Fibroblast of upper back skin (primary cell): ENCODE measurements at regions not wholly inside any gene's neighbourhood (a gene's known extent, or its start where the extent isn't known, plus 50 kb on each side); places are given as distances from the start of the nearest gene placed in this dataset.
"Not testable (repeated sequence)": the region's sequence is repeated elsewhere in the genome, so short reads cannot be mapped to it uniquely, and the experiment has no call there.

Experiments used
- DNase-seq: peaks from one replicate; pipeline ENCODE4 v3.0.0-alpha.2; 2013

DNA sequence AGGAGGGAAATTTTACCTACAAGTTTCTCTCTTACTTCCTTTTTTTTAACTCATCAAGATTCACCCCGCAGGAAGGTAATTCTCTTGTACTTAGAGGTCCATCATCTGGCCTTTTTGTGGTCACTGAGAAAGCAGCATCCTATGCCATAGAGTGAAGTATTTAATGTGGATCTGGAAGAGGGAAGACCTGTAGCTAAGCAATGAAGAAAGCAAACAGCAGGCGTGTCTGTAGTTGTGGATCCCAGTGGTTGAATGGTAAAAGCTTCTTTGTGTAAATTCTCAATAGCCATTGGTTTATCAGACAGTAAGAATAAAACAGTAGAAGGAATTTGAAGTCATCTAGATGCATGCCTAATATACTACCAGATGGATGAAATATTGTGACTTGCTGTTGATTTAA is 196.4 kb downstream of the ANKRD7 start:
- DNase-seq, result no peak

DNA sequence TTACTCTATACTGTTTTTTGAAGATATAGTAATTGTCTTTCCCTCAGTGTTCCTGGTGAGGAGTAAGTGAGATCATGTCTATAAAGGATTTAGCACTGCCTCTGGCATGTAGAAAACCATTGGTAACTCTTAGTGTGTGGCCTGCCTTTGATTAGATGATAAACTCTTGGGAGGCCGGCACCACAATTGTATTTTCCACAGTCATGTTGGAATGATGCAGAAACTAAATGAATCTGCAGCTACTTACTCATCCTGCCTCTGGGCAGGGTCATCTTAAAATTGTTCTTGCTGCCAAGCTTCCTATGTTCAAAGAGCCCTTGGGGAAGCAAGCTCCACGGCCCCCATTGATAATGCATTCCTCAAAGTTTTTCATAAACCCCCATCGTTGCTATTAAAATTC is 204.6 kb downstream of the ANKRD7 start:
- DNase-seq, result no peak

DNA sequence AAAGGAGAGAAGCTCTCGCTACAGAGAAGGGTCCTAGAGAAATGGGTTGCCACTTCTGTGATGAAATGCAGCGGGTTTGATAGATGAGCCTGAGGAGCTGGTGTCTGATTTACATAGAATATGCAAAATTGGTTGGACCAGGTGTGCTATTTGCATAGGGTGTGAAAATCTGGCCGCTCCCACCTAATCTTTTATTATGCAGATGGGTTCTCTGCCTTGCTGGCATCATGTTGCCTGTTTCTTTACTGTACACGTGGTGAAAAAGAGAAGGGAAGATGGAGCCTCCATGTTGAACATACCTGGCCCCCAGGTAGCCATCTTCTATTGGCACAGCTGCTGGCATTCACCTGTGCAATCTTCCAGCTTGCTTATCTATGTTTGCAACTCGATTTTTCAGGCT is 212.2 kb downstream of the ANKRD7 start:
- DNase-seq, result no peak

DNA sequence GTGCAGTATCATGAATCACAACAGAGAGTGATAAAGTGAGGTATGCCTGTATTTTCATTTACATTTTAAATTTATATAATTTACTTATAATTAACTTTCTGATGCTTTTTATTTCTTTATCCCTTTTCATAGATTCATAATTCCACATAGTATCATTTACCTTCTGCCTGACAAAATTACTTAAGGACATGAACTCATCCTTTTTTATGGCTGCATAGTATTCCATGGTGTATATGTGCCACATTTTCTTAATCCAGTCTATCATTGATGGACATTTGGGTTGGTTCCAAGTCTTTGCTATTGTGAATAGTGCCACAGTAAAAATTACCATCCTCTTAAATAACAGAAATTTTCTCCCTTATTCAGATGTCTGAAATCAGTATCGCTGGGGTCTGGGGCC is 224.5 kb downstream of the ANKRD7 start:
- DNase-seq, result not testable (repeated sequence)

DNA sequence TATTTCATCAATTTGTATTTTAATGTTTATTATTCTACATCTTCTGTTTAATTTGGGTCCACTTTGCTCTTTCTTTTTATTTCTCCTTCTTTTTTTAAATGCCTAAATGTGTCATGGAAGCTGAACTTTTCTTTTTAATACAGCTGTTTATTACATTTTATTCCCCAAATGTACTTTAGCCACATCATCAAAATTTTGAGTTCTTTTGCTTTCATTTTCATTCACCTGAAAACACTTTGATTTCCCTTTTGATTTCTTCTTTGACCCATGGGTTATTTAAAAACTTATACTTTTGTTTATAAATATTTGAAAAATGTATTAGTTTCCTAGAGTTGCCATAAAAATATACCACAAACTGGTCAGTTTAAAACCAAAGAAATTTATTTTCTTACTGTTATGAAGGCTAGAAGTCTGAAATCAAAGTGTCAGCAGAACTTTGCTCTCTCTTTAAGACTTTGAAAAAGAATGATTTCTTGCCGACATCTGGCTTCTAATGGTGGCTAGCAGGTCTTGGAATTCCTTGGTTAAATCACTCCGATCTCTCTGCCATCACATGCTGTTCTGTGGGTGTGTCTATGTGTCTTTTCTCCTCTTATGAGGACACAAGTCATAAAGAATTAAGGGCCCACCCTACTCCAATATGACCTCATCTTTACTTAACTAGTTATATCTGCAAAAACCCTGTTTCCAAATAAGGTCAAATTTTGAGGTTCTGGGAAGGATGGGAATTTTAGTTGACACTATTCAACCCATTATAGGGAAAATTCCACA is 225.5 kb downstream of the ANKRD7 start:
- no peak for DNase-seq

DNA sequence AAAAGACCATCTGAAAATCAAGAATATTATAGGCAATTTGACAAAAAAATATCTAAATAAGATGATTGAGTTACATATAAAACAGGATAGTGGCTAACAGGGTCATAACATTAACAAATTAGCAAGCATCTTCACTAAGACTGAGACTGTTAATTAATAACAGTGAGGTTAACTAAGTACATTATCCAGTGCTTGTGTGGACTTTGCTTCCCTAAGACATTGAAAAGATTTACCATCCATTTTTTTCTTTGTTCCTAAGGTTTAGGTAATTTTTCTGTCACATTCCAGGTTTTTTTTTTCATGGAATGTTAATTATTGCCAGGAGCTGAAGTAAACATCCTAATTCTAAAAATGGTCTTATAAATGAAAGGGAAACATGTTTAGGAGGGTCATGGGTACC is 227.6 kb downstream of the ANKRD7 start:
- DNase-seq, result no peak

DNA sequence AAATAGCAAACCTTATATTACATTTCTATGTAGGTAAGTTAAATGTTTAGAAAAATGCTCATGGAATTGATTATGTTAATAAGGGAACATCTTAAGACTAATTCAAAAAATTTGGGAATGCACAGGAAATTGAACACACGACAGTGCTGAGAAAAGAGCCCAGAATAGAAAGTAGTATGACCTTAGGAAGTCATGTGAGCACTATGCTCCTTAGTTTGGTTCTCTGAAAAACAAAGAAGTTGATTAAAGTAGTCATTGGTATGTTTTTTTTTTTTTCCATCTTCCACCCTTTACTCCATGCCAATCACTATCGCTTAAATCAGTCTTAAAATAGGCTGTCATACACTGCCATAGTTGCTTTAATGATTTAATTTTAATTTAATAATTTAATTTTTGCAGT is 242.9 kb downstream of the ANKRD7 start:
- DNase-seq, result no peak

DNA sequence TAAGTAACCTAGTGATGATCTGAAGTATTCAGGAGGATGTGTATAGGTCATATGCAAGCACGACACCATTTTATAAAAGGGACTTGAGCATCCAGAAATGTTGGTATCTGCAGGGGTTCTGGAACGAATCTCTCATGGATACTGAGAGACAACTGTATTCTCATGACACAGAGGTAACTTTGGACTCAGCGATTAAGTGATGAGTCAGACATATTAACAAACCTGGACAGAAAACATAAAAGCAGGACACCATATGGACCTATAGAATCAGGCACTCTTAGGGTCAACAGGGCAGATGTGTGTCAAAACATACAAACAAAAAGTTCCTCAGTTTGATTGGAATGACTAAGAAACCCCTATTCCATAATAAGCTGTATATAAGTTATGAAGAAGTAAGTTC is 248.1 kb downstream of the ANKRD7 start:
- no peak for DNase-seq

DNA sequence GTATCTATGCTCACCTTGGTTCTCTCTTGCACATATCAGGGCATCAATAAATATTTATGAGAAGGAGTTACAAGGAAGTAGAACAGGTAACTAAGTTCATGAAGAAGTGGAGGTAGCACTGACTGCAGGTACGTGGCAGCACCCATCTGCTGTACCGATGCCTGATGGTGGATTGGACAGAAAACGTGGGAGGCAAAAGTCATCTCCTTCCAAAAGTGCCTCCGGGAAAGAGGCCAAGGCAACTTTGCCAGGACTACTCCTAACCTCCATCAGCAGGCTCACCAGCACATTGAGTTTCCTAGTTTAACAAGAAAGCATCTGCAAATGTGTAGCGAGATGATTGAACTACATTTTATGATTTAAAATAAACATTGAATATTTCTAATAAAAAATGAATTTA is 248.8 kb downstream of the ANKRD7 start:
- DNase-seq, result no peak

DNA sequence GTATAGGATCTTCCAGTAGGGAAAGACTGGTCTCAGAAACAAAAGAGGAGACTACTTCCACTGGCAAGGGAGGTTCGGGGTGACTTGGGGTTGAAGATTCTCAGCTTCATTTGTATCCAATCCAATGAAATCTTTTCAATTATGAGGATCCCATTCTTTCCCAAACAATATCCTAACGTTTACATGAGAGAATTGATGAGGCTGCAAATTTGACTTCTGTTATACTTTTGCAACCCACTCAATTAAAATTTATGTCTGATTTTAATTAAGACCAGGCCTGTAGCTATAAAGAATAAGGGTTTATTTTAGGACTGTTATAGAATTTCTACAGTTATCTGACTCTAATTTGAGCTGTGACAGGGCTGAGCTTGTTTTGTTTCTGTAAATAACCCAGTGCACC is 251.5 kb downstream of the ANKRD7 start:
- no peak for DNase-seq

DNA sequence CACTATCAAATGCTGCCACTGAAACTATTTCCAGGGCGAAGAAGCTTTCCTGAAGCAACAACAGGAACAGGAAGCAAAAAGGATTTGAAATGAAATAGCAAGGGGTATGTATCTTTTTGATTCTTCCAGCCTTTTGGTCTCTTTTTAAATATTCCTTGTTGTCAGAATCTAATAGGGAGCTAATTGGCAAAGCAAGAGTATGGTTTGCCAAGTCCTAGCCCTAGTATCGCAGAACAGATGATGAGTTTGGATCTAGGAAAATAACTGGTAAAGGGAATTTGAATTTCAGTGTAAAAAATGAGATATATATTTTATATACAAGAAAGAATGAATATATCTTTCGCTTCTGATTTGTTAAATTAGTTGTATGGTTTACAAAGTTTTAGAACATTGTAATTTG is 252.5 kb downstream of the ANKRD7 start:
- DNase-seq, result no peak

DNA sequence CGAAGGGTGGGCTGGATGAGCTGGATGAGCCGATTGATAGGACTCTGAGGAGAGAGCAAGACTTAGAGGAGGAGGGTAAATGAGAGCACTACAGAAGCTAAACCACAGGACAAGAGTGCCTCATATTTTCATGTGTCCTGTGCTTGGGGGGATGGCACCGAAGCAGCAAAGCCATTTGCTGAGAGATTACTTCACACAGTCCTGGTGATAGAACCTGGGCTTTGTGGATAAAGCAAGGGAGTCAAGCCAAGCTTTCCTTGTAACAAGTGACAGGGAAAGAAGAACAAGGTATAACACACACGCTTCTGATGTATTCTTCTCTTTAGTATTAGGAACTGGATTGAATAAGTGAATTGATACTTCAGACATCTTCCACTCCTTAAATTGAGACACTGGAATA is 253.7 kb downstream of the ANKRD7 start:
- no peak for DNase-seq

DNA sequence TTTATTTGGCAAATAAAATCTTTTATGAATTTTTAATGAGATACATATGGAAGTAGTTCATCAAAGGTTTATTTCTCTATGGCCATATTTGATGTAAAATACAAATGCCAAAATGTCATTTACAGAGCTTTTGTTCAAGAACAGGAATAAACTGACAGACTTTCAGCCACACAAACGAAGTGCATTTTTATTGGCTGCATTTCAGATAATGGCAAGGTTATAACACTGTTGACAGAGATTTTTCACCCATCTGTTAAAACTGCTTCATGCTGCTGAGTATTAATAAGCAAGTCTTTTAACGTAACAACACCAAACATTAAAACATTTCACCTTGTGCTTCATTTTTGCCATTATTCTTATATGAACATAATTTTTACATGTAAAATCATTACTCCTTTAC is 254.4 kb downstream of the ANKRD7 start:
- DNase-seq, result no peak

DNA sequence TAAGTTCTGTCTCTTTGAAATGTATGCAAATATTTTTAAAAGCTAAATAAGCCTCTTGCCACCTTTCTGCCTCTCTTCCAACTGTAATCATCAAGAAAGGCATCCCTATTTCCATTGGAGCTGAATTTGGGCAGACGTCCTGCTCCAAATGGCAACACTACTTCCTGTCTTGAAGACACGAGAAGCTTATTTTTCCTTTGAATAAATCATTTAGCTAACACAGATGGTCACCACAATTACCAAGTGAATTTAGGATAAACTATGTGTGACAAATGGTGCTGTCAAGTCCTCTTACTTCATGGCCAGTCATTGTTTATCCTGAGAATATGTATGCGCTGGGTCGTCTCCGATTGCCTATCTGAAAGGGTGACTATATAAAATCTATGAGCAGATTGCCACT is 268.0 kb downstream of the ANKRD7 start:
- no peak for DNase-seq

DNA sequence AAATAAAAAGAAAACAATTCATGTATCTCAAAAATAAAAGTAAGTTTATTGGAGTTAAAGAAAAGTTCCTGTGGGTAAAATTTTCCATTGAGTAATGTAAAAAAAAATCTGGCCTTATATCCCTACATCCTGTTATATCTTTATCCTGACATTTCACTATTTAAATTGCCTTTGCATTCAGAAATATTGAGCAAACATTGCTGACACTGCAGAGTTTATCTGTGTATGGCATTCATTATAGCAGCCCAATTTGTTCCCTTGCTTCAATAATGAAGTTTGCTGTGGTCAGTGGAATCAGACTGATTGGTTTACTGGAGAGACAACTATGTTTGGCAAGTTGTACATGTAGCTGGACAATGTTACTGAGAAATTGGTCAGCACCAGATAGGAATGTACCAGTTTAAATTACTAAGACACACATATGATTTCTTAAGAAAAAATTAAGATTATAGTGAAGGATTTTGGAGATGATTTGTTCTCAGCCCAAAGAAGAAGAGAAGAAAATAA is 271.7 kb downstream of the ANKRD7 start:
- DNase-seq, result no peak

DNA sequence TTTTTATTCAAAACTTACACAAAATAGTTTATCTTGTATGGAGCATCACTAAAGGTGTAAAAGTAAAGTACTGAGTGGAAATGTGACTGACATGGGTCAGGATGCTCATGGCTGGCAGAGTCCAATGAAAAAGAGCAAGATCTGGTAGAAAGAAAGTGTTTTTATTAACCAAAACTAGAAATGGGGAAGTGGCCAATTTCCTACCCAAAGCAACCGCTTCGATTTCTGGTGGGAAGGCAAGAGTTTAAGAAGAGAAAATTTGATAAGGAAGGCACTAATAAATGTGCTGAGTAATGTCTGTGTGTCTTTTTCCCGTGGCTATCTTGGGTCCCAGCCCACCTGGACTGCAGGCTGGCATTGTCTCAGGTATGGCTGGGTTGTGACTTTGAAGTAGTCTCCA is 277.7 kb downstream of the ANKRD7 start:
- DNase-seq, result no peak

DNA sequence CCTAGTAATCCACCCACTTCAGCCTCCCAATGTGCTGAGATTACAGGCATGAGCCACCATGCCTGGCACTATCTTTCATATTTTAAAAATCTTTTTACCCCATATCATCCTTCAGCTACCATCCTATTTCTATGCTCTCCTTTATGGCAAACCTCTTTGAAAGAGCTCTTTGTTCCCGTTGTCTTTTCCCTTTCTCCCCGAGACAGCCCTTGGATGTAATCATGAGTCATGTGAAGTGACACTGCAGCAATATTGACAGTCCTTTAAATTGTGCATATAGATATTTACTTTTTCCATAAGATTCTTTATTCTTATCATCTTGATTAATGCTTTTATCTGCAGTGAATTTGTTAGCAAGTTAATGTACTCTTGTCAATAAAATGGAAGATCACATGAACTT is 286.6 kb downstream of the ANKRD7 start:
- no peak for DNase-seq

DNA sequence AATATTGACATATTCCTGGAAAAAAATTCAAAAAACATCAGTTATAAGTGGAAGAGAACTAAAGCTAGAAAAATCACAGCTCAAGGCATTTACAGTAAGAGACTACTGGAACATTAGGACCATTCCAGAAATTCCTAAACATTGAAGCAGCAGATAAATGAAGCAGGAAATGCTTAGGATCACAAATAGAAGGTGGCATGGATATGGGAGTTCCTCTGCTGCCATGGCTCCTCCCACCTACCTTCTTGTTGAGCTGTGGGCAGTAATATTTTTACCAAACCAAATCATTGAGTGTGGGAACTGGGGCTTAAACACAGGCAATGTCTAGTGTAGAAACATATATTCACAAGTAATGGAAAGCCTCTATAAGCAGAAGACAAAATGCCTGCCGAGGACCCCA is 292.8 kb downstream of the ANKRD7 start:
- DNase-seq, result no peak

DNA sequence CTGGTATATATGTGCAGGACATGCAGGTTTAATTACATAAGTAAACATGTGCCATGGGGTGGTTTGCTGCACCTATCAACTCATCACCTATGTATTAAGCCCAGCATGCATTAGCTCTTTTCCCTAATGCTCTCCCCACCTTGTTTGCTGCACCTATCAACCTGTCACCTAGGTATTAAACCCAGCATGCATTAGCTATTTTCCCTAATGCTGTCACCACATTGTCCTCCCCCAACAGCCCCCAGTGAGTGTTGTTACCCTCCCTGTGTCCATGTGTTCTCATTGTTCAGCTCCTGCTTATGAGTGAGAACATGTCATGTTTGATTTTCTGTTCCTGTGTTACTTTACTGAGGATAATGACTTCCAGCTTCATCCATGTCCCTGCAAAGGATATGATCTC is 300.5 kb downstream of the ANKRD7 start:
- DNase-seq, result no peak

DNA sequence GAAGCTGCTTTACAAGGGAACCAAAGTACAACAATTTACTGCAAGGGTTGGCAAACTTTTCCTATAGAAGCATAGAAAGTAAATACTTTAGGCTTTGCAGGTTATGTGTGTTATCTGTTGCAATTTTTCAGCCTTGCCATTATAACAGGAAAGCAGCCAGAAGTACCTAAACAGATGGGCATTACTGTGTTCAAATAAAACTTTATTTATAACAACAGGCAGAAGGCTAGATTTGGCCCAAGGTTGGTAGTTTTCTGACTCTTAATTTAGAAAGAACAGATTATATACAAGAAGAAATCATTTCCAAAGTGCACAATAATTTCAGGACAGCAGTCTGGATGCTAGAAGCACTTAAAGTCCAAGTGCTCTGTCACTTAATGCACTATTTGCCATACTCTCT is 307.1 kb downstream of the ANKRD7 start:
- DNase-seq, result no peak

DNA sequence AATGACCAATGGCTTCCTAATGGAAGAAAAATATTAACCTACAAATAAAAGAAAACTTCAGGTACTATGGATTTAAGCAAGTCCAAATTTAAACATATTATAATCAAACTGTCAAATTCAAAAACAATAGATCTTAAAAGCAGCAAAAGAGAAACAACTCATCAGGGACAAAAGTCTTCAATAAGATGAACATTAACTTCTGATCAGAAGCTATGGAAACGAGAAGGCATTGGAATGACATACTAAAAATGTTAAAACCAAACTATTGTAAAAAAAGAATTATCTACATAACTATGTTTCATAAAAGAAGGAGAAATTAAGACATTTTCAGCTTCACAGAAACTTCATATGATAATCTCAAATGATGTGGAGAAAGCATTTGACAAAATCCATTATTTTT is 334.7 kb downstream of the ANKRD7 start:
- DNase-seq, result no peak

DNA sequence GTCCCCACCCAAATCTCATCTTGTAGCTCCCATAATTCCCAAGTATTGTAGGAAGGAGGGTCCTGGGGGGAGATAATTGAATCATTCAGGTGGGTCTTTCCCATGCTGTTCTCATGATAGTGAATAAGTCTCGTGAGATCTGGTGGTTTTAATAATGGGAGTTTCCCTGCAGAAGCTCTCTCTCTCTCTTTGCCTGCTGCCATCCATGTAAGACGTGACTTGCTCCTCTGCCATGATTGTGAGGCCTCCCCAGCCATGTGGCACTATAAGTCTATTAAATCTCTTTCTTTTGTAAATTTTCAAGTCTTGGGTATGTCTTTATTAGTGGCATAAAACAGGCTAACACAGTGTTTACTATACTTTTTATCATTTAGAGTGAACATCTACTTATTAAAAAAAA is 338.8 kb downstream of the ANKRD7 start:
- DNase-seq, result no peak

DNA sequence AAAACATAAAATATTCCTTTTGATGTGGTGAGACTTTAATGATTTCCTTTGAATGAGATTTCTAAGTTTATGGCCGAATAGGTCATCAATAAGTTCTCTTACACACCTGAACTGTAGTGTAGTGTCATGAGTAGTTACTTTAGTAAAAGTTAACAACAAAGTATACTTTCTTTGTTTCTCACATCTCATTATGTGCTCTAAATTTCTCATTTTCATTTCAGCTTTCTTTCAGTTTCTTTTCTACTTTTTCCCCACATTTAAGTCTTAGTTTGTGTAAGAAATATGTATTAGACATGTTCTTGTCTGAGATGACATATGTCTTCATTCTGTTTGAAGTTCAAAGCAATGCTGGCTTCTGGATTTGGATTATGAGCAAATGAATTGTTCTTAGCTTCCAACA is 348.1 kb downstream of the ANKRD7 start:
- no peak for DNase-seq

DNA sequence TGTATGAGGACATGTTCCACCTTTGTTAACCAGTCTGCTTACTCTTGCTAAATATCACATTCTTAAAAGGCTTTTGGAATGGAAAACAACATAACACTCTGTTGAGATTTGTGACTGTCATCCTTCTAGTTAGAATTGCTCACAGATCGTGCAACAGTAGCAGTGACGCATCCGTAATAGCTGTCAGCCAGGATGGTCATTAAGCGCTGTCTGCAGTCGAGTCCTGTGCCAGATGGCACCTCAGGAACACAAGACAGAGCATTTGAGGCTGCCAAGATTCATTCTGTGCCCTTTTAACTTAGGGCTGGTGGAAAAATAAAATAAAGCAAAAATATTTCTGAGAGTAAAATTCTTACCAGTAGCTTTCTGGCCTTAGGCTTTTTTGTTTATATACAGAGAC is 348.6 kb downstream of the ANKRD7 start:
- no peak for DNase-seq

DNA sequence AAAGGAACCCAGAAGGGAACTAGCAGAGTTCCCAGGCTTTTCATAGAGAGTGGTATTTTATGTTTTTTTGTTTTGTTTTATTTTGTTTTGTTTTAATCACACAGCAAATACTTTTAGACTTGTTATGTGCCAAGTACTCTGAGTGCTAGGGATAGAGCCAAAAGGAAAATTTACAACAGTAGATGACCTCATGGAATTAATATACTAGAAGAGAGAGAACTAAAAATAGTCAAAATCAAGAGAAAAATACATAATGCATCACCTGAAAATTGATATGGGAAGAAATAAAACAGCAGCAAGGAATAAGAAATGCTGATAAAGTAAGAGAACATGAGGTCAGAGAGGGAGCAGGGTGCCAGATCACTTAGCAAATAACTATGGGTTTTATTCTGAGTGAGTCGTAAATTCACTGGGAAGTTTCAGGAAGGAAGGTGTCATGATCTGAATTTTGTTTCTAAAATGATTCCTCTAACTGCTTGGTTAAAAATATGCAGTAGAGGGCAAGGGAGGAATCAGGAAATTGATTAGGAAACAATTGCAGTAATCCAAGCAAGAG is 351.0 kb downstream of the ANKRD7 start:
- DNase-seq, result no peak
